IPS-18c (cell line): ENCODE measurements at regions not wholly inside any gene's neighbourhood (a gene's known extent, or its start where the extent isn't known, plus 50 kb on each side); places are given as distances from the start of the nearest gene placed in this dataset.

Experiments used
- H3K4me3 ChIP-seq: 2 replicates; pipeline ENCODE4 v1.7.0; 2013; ENCODE audit warnings: low read depth, mild to moderate bottlenecking, low read length, moderate library complexity; ENCODE audit not compliant: insufficient read depth
- H3K9me3 ChIP-seq: one replicate; pipeline ENCODE4 v1.6.1; 2013; ENCODE audit warnings: mild to moderate bottlenecking, low read length, moderate library complexity; ENCODE audit not compliant: control insufficient read depth, insufficient read depth

DNA sequence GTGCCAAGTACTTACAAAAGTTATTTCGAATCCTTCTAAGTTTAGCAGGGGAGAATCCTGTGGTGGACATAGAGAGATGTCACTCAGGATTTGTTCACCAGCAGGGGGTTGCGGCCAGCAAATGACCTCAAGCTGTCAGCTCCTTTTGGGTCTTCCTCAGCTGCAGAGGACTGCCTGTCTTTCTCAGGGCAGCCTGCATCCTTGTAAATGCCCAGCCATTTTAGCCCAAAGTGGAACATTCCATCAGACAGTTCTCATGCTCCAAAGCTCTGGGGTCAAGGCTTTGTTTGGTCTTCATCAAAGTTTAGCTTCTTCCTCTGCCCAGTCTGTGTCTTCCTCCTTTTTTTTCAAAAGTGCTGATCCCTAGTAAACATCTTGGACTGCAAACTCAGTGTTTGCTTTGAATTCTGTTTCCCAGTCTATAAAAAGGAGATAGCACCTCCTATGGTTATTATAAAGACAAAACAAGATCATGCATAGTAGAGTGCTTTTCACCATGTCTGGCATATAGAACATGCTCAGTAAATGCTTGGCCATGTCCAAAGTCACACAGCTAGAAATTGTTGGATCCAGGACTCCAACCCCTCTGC lies 156.4 kb upstream of the GATB start:
- H3K9me3 ChIP-seq, result no peaks in the 10 kb centered on the region
- no peak overlapping the region for H3K4me3 ChIP-seq

DNA sequence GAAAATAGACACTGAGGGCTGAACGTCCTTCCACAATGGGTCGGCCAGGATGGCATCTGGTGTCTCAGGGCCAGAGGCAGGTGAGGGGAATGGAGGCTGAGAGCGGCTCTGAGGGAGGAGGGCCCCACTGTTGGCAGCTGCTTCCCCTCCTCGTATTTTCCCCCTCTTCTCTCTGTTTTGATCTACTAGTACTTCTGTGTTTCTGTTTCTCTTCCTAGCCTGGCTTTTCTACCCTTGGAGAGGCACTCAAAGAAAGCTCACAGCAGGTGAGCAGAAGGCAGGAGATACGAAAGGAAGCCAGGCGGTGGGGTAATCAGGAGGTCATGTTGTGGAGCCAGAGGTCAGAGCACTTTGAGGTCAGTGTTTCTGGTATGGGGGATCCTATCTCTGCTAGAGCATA lies 151.8 kb upstream of the GATB start:
- no peak overlapping the region for H3K4me3 ChIP-seq
- H3K9me3 ChIP-seq, result no peaks in the 10 kb centered on the region

DNA sequence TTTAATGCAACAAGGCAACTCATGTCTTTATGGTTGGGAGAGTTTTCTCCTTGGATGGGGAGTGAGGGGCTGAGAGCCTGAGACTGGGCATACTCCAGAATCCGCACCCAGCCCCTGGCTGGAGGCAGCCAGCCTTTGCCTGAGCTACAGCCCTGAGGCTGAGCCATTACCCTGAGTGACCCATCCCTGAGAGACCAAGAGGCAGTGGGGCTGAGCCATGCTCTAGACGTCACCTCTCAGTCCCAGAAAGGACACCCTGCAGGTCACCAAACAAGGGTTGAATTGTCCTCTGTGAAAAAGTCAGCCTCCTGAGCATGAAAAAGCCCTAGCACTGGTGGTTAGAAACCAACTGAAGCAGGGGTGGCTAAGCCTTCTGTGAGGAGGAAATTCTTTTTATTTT lies 151.2 kb upstream of the GATB start:
- Histone ChIP-seq H3K9me3 (no peaks in the 10 kb centered on the region), H3K4me3 (no peak overlapping the region)

DNA sequence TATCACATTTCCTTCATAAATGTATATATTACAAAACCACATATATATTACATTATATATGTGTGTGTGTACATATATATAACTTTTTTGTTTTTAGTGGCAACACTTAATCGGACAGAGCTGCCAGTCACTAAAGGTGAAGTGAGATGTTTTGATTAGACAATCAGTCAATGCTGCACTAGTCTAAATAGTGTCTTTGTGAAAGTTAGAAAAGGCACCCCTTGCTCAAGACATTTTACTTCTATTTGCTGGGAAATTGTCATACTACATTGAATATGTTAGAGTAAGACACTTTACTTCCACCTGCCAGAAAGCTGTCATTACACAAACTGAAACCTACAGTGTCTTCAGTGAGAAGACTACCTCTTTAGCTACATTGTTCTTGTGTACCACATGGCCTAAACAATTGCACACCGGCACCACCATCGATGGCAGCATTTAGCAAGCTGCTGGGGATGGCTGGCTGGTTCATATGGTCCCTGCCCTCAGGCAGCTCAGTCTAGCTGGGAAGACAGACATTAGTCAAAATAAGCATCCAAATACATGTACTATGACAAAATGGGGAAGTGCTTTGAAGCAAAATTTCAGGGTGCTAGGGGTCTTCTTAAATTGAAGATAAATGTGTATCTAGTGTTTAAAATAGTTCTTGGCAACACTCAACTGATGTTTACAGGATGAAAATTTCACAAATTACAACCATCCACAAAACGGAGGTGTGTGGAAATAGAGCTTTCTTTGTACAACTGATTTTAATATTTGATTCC lies 148.1 kb upstream of the GATB start:
- Histone ChIP-seq H3K4me3 (no peak overlapping the region), H3K9me3 (no peaks in the 10 kb centered on the region)

GRCh38 chr4:151908201-151908600 lies 147.4 kb upstream of the GATB start:
- no peaks in the 10 kb centered on the region for H3K9me3 ChIP-seq
- no peak overlapping the region for H3K4me3 ChIP-seq

- H3K4me3 ChIP-seq, result no peak overlapping the region
- H3K9me3 ChIP-seq, result no peaks in the 10 kb centered on the region
Observed at GRCh38 chr4:151906438-151906837, 145.6 kb upstream of the GATB start.

DNA sequence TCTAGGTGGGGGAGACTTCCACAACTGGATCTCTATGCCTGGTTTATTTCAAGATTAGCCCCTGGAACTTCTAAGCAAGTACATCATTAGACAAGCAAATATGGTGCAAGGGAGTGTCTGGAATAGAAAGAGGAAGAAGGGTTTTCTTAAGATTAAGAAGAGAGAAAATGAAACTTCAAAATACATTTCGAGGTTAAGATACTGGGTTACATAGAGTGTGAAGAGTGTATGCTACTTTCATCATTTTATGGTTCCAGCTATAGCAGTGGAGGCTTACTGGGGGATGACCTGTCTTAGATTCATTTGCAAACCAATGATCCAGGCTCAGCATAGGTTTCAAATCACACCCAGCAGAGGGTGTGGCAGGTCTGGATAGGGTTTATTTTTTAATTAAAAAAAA lies 144.4 kb upstream of the GATB start:
- no peak overlapping the region for H3K4me3 ChIP-seq
- H3K9me3 ChIP-seq, result no peaks in the 10 kb centered on the region

GRCh38 chr4:151901631-151902030 lies 140.8 kb upstream of the GATB start:
- Histone ChIP-seq H3K4me3 (no peak overlapping the region), H3K9me3 (no peaks in the 10 kb centered on the region)

- Histone ChIP-seq H3K9me3 (no peaks in the 10 kb centered on the region), H3K4me3 (no peak overlapping the region)
Observed at GRCh38 chr4:151896880-151897279, 136.1 kb upstream of the GATB start.

DNA sequence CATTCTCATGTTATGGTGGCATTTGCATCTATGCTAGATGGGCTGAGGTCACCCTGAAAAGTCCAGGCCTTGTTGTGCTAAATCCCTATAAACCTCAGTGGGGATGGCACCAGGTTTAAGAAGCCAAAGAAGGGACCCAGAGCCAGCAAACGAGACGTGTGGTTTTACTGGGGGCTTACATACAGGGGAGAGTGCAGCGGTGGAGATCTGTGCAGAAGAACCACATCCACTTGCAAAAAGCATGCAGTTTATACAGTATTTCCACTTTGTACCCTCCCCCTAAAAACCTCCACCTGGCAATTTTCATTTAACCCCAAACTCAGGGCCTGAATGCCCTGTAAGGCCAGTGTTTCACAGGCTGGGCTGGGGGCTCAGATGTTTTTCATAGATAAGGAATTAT lies 134.9 kb upstream of the GATB start:
- Histone ChIP-seq H3K9me3 (no peaks in the 10 kb centered on the region), H3K4me3 (no peak overlapping the region)

DNA sequence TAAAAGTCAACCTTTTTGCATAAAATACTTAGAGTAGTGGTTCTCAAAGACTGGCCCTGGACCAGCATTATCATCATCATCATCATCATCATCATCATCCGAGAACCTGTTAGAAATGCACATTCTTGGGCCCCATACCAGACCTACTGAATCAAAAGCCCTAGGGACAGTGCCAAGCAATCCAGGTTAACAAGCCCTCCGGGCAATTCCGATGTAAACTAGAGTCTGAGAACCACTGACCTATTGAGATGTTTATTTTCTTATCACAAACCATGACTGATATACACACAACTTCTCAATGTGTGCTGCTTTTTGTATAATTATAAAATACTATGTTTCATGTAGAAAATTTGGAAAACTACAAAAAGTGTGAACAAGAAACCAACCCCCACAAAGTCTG lies 133.4 kb upstream of the GATB start:
- H3K4me3 ChIP-seq, result no peak overlapping the region
- no peaks in the 10 kb centered on the region for H3K9me3 ChIP-seq

GRCh38 chr4:151888367-151888866 lies 127.6 kb upstream of the GATB start:
- Histone ChIP-seq H3K4me3 (no peak overlapping the region), H3K9me3 (no peaks in the 10 kb centered on the region)

GRCh38 chr4:151887816-151888180 lies 127.0 kb upstream of the GATB start:
- no peaks in the 10 kb centered on the region for H3K9me3 ChIP-seq
- no peak overlapping the region for H3K4me3 ChIP-seq

DNA sequence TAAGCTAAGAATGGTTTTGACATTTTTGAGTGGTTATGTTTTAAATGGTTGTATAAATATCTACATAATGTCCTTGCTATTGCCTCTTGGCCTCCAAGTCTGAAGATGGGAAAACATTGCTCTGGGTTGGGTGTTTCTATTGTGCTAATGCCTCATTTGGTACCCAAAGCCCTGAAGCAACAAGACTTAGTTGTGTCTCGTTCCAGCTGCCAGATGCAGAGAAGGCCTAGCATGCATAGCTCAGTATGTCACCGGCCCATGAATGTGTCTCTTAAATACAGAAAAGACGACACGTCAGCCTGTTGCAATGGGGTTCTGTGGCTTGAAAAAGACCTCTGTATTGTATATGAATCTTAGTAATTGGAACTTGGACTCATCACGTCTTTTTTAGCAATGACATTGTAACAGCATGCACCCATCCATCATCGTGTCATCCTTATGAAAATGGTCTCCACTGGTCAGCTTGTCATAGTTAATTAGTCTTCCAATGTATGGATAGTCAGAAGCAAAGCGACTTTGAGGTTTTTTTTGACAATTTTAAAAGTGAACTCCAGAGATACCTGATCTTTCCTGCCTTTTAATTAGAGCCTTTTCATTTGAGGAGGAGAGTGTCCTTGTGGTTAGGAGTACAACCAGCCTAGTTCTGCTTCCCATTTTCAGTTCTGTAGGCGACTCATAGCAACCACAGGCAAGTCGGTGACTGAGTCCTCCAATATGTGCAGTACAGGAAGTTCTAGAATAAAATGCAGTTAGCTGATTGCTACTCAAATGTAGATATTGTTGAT lies 126.4 kb upstream of the GATB start:
- Histone ChIP-seq H3K4me3 (no peak overlapping the region), H3K9me3 (no peaks in the 10 kb centered on the region)

- H3K4me3 ChIP-seq, result no peak overlapping the region
- no peaks in the 10 kb centered on the region for H3K9me3 ChIP-seq
Observed at GRCh38 chr4:151885123-151885522, 124.3 kb upstream of the GATB start.

DNA sequence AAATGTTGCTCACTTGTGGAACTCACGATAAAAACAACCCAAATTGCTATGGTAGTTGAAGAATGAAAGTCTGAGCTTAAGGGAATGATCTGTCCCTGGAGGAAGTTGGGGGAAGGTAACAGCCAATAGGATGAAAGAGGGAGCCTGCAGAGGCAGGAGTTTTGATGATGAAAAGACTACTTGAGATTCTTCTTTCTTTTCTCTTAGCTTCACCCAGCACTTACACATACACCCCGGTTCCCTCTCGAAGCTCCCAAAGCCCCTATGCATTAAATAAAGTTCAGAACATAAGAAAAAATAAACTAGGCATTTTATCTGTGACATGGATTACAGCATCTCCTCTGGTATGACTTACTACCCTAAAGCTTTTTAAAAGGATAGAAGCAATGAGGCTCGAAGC lies 122.9 kb upstream of the GATB start:
- no peak overlapping the region for H3K4me3 ChIP-seq
- H3K9me3 ChIP-seq, result no peaks in the 10 kb centered on the region

DNA sequence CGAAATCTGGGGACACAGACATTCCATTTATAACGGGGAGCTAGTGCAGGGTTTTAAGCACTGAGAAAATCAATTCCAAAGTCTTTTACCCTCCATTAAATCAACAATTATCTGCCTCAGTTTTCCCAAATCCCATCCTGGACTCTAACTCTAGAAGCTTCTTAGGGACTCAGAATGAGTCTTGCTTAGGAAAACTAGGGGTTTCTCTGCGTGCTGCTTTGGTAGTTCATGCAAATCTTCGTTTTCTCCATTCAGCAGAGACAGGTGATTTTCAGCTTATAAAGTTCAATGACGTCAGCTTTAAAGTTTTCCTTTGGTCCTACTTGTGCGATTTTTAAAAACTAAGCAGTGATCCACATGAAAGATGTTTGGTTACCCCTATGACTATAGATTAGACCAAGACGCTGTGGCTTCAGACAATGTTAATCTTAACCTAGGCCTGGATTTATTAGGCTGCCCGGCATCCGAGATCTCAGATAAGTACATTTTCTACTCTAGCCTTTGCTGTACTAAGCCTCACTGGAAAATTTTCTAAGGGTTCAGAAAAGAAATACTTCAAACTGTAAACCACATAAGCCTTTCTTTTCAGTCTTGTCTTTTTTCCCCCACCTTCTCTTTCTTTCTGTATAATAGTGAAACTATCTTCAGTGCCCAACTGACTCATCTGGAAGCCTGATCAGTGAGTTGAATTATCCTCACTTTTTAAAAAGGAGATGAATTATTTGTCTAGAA lies 121.4 kb upstream of the GATB start:
- Histone ChIP-seq H3K9me3 (no peaks in the 10 kb centered on the region), H3K4me3 (no peak overlapping the region)
